ENCODE measurements at regions not wholly inside any gene's neighbourhood (a gene's known extent, or its start where the extent isn't known, plus 50 kb on each side); places are given as distances from the start of the nearest gene placed in this dataset.

- no peak for TF ChIP-seq POLR2A (IDR thresholded peaks at IDR 0.05)
- no peak for TF ChIP-seq CTCF (IDR thresholded peaks at IDR 0.05)
- TF ChIP-seq EP300 (IDR thresholded peaks at IDR 0.05) = no peak
Observed at GRCh38 chr5:38607930-38608564, 51.6 kb upstream of the LIFR start.
